Stimulated activated CD8-positive, alpha-beta memory T cell treated with anti-CD3 and anti-CD28 coated beads, Interleukin-4, amount 100 ng/mL, for 24 hours (primary cell): ENCODE measurements at regions not wholly inside any gene's neighbourhood (a gene's known extent, or its start where the extent isn't known, plus 50 kb on each side); places are given as distances from the start of the nearest gene placed in this dataset.
A peak's percentile ranks its signal among the peaks of the same experiment; 100 is the strongest.
"Not testable (repeated sequence)": the region's sequence is repeated elsewhere in the genome, so short reads cannot be mapped to it uniquely, and the experiment has no call there.

Experiments used
- DNase-seq: peaks from one replicate; pipeline ENCODE4 v3.0.0-alpha.2; 2020; ENCODE audit warnings: low read depth

GRCh38 chr15:55126111-55126510, 70.6 kb downstream of the RSL24D1 start:
- DNase-seq, result no peak

- no peak for DNase-seq
These were observed 72.1 kb downstream of the RSL24D1 start for GRCh38 chr15:55124616-55125015.

- DNase-seq, result no peak
These were observed 78.3 kb downstream of the RSL24D1 start for GRCh38 chr15:55118344-55118870.

GRCh38 chr15:55116636-55117035, 80.1 kb downstream of the RSL24D1 start:
- no peak for DNase-seq

- DNase-seq, result no peak
These were observed 83.0 kb downstream of the RSL24D1 start for GRCh38 chr15:55113736-55114135.

- DNase-seq, result no peak
These were observed 84.0 kb downstream of the RSL24D1 start for GRCh38 chr15:55112706-55113105.

GRCh38 chr15:55110446-55110845, 86.3 kb downstream of the RSL24D1 start:
- no peak for DNase-seq

GRCh38 chr15:55108858-55109518, 87.8 kb downstream of the RSL24D1 start:
- DNase-seq, result peak; percentile 30

- DNase-seq, result no peak
These were observed 88.3 kb downstream of the RSL24D1 start for GRCh38 chr15:55108448-55108847.

- no peak for DNase-seq
These were observed 90.6 kb downstream of the RSL24D1 start for GRCh38 chr15:55106155-55106554.

- DNase-seq, result no peak
These were observed 102.6 kb downstream of the RSL24D1 start for GRCh38 chr15:55094136-55094535.

GRCh38 chr15:55088207-55088606, 108.5 kb downstream of the RSL24D1 start:
- DNase-seq, result no peak

- no peak for DNase-seq
These were observed 112.1 kb downstream of the RSL24D1 start for GRCh38 chr15:55084673-55085072.

GRCh38 chr15:55084216-55084615, 112.5 kb downstream of the RSL24D1 start:
- no peak for DNase-seq

- not testable (repeated sequence) for DNase-seq
These were observed 119.7 kb downstream of the RSL24D1 start for GRCh38 chr15:55077052-55077451.

GRCh38 chr15:55074431-55074830, 122.3 kb downstream of the RSL24D1 start:
- no peak for DNase-seq

GRCh38 chr15:55063970-55064369, 132.8 kb downstream of the RSL24D1 start:
- not testable (repeated sequence) for DNase-seq

GRCh38 chr15:55060836-55061235, 135.9 kb downstream of the RSL24D1 start:
- DNase-seq, result no peak

GRCh38 chr15:55056500-55056899, 140.2 kb downstream of the RSL24D1 start:
- no peak for DNase-seq

- no peak for DNase-seq
These were observed 152.6 kb downstream of the RSL24D1 start for GRCh38 chr15:55044162-55044561.

GRCh38 chr15:55037071-55037470, 159.7 kb downstream of the RSL24D1 start:
- no peak for DNase-seq

- no peak for DNase-seq
These were observed 161.0 kb downstream of the RSL24D1 start for GRCh38 chr15:55035749-55036148.

GRCh38 chr15:55033574-55033973, 163.2 kb downstream of the RSL24D1 start:
- no peak for DNase-seq

- no peak for DNase-seq
These were observed 165.0 kb downstream of the RSL24D1 start for GRCh38 chr15:55031727-55032126.
